ENCODE measurements at regions not wholly inside any gene's neighbourhood (a gene's known extent, or its start where the extent isn't known, plus 50 kb on each side); places are given as distances from the start of the nearest gene placed in this dataset.

DNA sequence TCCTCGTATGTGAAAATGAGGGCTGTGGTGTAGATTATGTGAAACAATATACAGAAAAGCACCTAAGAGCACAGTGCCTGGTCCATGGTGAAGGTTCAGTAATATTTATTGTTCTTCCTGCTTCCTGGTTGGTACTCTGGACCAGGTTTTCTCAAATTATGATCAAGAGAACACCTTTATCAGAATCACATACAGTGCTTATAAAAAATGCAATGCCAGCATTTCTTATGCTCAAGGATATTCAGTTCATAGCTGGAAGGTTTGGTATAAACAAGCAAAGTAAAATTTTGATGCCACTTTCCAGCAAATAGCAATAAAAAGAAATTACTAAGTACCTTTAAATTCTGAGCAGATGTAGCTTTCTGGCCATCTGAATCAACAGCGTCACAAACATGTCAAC lies 1412.4 kb downstream of the RPA4 start:
- TF ChIP-seq, protein P1, sequence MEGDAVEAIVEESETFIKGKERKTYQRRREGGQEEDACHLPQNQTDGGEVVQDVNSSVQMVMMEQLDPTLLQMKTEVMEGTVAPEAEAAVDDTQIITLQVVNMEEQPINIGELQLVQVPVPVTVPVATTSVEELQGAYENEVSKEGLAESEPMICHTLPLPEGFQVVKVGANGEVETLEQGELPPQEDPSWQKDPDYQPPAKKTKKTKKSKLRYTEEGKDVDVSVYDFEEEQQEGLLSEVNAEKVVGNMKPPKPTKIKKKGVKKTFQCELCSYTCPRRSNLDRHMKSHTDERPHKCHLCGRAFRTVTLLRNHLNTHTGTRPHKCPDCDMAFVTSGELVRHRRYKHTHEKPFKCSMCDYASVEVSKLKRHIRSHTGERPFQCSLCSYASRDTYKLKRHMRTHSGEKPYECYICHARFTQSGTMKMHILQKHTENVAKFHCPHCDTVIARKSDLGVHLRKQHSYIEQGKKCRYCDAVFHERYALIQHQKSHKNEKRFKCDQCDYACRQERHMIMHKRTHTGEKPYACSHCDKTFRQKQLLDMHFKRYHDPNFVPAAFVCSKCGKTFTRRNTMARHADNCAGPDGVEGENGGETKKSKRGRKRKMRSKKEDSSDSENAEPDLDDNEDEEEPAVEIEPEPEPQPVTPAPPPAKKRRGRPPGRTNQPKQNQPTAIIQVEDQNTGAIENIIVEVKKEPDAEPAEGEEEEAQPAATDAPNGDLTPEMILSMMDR (conservative IDR thresholded peaks at IDR 0.05; ENCODE audit: low read depth, low read length): no peak
- TF ChIP-seq EZH2 (IDR thresholded peaks at IDR 0.05; ENCODE audit: borderline replicate concordance, low read depth, low read length, poor library complexity, severe bottlenecking): no peak
